H1 (cell line): ENCODE measurements at regions not wholly inside any gene's neighbourhood (a gene's known extent, or its start where the extent isn't known, plus 50 kb on each side); places are given as distances from the start of the nearest gene placed in this dataset.

Experiments used
- CTCF ChIA-PET: fragments of 300-600 bp; sonication (Branson Sonifier 250); formaldehyde crosslinking; loops from one replicate; lab custom pipeline; 2021; ENCODE audit not compliant: partially characterized antibody; lab: Charles Lee
- POLR2A ChIA-PET: fragments of 300-600 bp; sonication (Branson Sonifier 250); formaldehyde crosslinking; loops from one replicate; lab custom pipeline; 2021; ENCODE audit warnings: inconsistent platforms; ENCODE audit not compliant: partially characterized antibody; lab: Charles Lee
- DNase-seq, 2 experiments: peaks; one replicate each; pipeline versions ENCODE4 v3.0.0 to v3.0.0-alpha.2; 2010 to 2022; ENCODE audit warnings: low spot score in 2 of 2, low read depth in 1 of 2, mixed read lengths in 1 of 2
- FAIRE-seq: peaks from 2 replicates; lab custom pipeline; 2011; peaks lifted over from hg19 to GRCh38; lab: Jason Lieb, UNC
- H2AFZ ChIP-seq: 2 replicates; pipeline ENCODE4 v1.8.1; 2012; ENCODE audit warnings: low read length, inconsistent platforms
- H2AK5ac ChIP-seq: 2 replicates; pipeline ENCODE4 v1.6.1; 2013; ENCODE audit warnings: low read depth, low read length
- H2BK120ac ChIP-seq: replicated peaks from 2 replicates; pipeline ENCODE3; 2013; ENCODE audit warnings: low read depth, low read length, inconsistent platforms
- H2BK12ac ChIP-seq: 2 replicates; pipeline ENCODE4 v1.6.1; 2013; ENCODE audit warnings: low read depth, low read length
- H2BK15ac ChIP-seq: 2 replicates; pipeline ENCODE4 v1.6.1; 2013; ENCODE audit warnings: low read length
- H2BK20ac ChIP-seq: 2 replicates; pipeline ENCODE4 v1.6.1; 2013; ENCODE audit warnings: low read length
- H2BK5ac ChIP-seq: 2 replicates; pipeline ENCODE4 v1.6.1; 2013; ENCODE audit warnings: low read depth, low read length
- H3K14ac ChIP-seq: 2 replicates; pipeline ENCODE4 v1.6.1; 2013; ENCODE audit warnings: inconsistent platforms; ENCODE audit not compliant: insufficient read length
- H3K18ac ChIP-seq: 2 replicates; pipeline ENCODE4 v1.6.1; 2013; ENCODE audit warnings: low read length; ENCODE audit errors: extremely low read depth
- H3K23ac ChIP-seq: 2 replicates; pipeline ENCODE4 v1.6.1; 2013; ENCODE audit warnings: inconsistent platforms; ENCODE audit not compliant: insufficient read length
- H3K23me2 ChIP-seq: 2 replicates; pipeline ENCODE4 v1.6.1; 2013; ENCODE audit warnings: low read depth, low read length
- H3K27ac ChIP-seq: 2 replicates; pipeline ENCODE4 v1.6.1; 2011; ENCODE audit warnings: low read depth, low read length, inconsistent platforms
- H3K27me3 ChIP-seq, 4 experiments: replicated peaks in 1 of 4; 1 replicate in 1 of 4; 2 replicates in 3 of 4; pipeline versions ENCODE4 v1.6.1 to v1.8.1; 2011 to 2013; ENCODE audit warnings: low read length in 3 of 4, mild to moderate bottlenecking in 3 of 4, inconsistent platforms in 2 of 4, mixed read lengths in 2 of 4, moderate library complexity in 1 of 4; ENCODE audit not compliant: control insufficient read depth in 3 of 4, insufficient read depth in 3 of 4; ENCODE audit errors: extremely low read depth in 1 of 4
- H3K36me3 ChIP-seq, 4 experiments: 2 replicates each; pipeline versions ENCODE4 v1.6.1 to v1.8.1; 2011 to 2013; ENCODE audit warnings: mild to moderate bottlenecking in 4 of 4, low read length in 3 of 4, moderate library complexity in 2 of 4, control low read depth in 1 of 4, inconsistent platforms in 1 of 4; ENCODE audit not compliant: insufficient read depth in 4 of 4, control insufficient read depth in 2 of 4
- H3K4ac ChIP-seq: replicated peaks from 2 replicates; pipeline ENCODE3; 2013; ENCODE audit warnings: low read length, low read depth, mixed read lengths, inconsistent platforms; ENCODE audit not compliant: insufficient read length
- H3K4me1 ChIP-seq, 4 experiments: replicated peaks in 1 of 4; 1 replicate in 1 of 4; 2 replicates in 3 of 4; pipeline versions ENCODE4 v1.6.1 to v1.8.1; 2011 to 2013; ENCODE audit warnings: low read length in 3 of 4, inconsistent platforms in 2 of 4, mixed read lengths in 1 of 4; ENCODE audit not compliant: insufficient read depth in 4 of 4, control insufficient read depth in 3 of 4
- H3K4me2 ChIP-seq, 2 experiments: 2 replicates each; pipeline versions ENCODE4 v1.6.1 to v1.8.1; 2011 to 2013; ENCODE audit warnings: low read depth in 2 of 2, low read length in 2 of 2, control low read depth in 1 of 2, inconsistent platforms in 1 of 2, mild to moderate bottlenecking in 1 of 2; ENCODE audit not compliant: insufficient read depth in 1 of 2
- H3K4me3 ChIP-seq, 4 experiments: fragments of 200-600, 300-600 bp in 1 of 4; sonication (generic), shearing (Covaris generic), sonication (Bioruptor Twin) in 1 of 4; 2 replicates each; pipeline versions ENCODE4 v1.5.1 to v1.8.1; 2011 to 2016; ENCODE audit warnings: low read length in 4 of 4, low read depth in 3 of 4, control low read depth in 2 of 4, inconsistent platforms in 2 of 4, mild to moderate bottlenecking in 2 of 4, mixed read lengths in 1 of 4, moderate library complexity in 1 of 4; ENCODE audit not compliant: insufficient read depth in 2 of 4; ENCODE audit errors: extremely low read depth in 1 of 4
- H3K56ac ChIP-seq: replicated peaks from 2 replicates; pipeline ENCODE3; 2013; ENCODE audit warnings: low read depth, mild to moderate bottlenecking, mixed read lengths, low read length, inconsistent platforms; ENCODE audit not compliant: insufficient read length
- H3K79me1 ChIP-seq: 2 replicates; pipeline ENCODE4 v1.6.1; 2013; ENCODE audit warnings: low read depth, low read length, control low read depth
- H3K79me2 ChIP-seq, 2 experiments: 2 replicates each; pipeline versions ENCODE4 v1.6.1 to v1.8.1; 2012 to 2013; ENCODE audit warnings: low read length in 2 of 2, mild to moderate bottlenecking in 2 of 2, inconsistent platforms in 1 of 2; ENCODE audit not compliant: insufficient read depth in 2 of 2, control insufficient read depth in 1 of 2
- H3K9ac ChIP-seq, 4 experiments: replicated peaks in 1 of 4; 1 replicate in 1 of 4; 2 replicates in 3 of 4; pipeline versions ENCODE4 v1.6.1 to v1.8.1; 2011 to 2013; ENCODE audit warnings: low read depth in 3 of 4, low read length in 3 of 4, control low read depth in 2 of 4, mild to moderate bottlenecking in 2 of 4, moderate library complexity in 2 of 4, inconsistent platforms in 1 of 4; ENCODE audit errors: extremely low read depth in 1 of 4
- H3K9me3 ChIP-seq, 2 experiments: 2 replicates each; pipeline versions ENCODE4 v1.6.1 to v1.8.1; 2012 to 2013; ENCODE audit warnings: mild to moderate bottlenecking in 2 of 2, moderate library complexity in 2 of 2, control low read depth in 1 of 2, inconsistent platforms in 1 of 2, low read depth in 1 of 2, low read length in 1 of 2, mixed read lengths in 1 of 2; ENCODE audit not compliant: insufficient read depth in 2 of 2
- H4K20me1 ChIP-seq, 2 experiments: replicated peaks in 1 of 2; 2 replicates each; pipeline versions ENCODE3 to v1.8.1; 2011 to 2013; ENCODE audit warnings: inconsistent platforms in 2 of 2, low read length in 2 of 2, mild to moderate bottlenecking in 1 of 2; ENCODE audit not compliant: insufficient read depth in 2 of 2, control insufficient read depth in 1 of 2
- H4K5ac ChIP-seq: 2 replicates; pipeline ENCODE4 v1.6.1; 2013; ENCODE audit warnings: low read length, low read depth, mixed read lengths, inconsistent platforms; ENCODE audit not compliant: insufficient read length
- H4K8ac ChIP-seq: 2 replicates; pipeline ENCODE4 v1.8.0; 2013; ENCODE audit warnings: mild to moderate bottlenecking, moderate library complexity, low read length, inconsistent platforms; ENCODE audit not compliant: insufficient read depth; ENCODE audit errors: extremely low read depth
- H4K91ac ChIP-seq: replicated peaks from 2 replicates; pipeline ENCODE3; 2013; ENCODE audit warnings: low read length, mixed read lengths, inconsistent platforms; ENCODE audit not compliant: insufficient read length
- BCL11A ChIP-seq, 2 experiments: IDR thresholded peaks; one replicate each; pipeline ENCODE4 v1.6.1; 2011; ENCODE audit warnings: low read depth in 2 of 2, low read length in 2 of 2, mild to moderate bottlenecking in 2 of 2
- CBX5 ChIP-seq: fragments of 300-800, 300-1000 bp; sonication (generic); IDR thresholded peaks from 2 replicates; pipeline ENCODE4 v1.7.1; 2016; ENCODE audit warnings: antibody characterized with exemption, low read length, low read depth
- EZH2 ChIP-seq: fragments of 200-600 bp; sonication (generic); IDR thresholded peaks from 2 replicates; pipeline ENCODE4 v1.7.1; 2012; ENCODE audit warnings: low read depth, mild to moderate bottlenecking, moderate library complexity, low read length, inconsistent platforms; ENCODE audit not compliant: severe bottlenecking
- HDAC6 ChIP-seq: IDR thresholded peaks from one replicate; pipeline ENCODE4 v1.7.1; 2012; ENCODE audit warnings: low read depth, mild to moderate bottlenecking, inconsistent platforms, low read length, moderate library complexity
- KDM1A ChIP-seq: fragments of 200-600, 300-600 bp; sonication (generic); IDR thresholded peaks from 2 replicates; pipeline ENCODE4 v1.7.1; 2016; ENCODE audit warnings: mild to moderate bottlenecking, low read length, borderline replicate concordance
- KDM4A ChIP-seq: IDR thresholded peaks from one replicate; pipeline ENCODE4 v1.7.1; 2012; ENCODE audit warnings: low read depth, mild to moderate bottlenecking, moderate library complexity, low read length, inconsistent platforms; ENCODE audit not compliant: severe bottlenecking
- MAX ChIP-seq: IDR thresholded peaks from 2 replicates; pipeline ENCODE4 v1.6.1; 2012; ENCODE audit warnings: inconsistent platforms
- PHF8 ChIP-seq: fragments of 200-600 bp; sonication (generic); conservative IDR thresholded peaks from 2 replicates; pipeline ENCODE4 v1.7.1; 2012; ENCODE audit warnings: low read depth, mild to moderate bottlenecking, inconsistent platforms, low read length, moderate library complexity
- RBBP5 ChIP-seq: IDR thresholded peaks from 2 replicates; pipeline ENCODE4 v1.7.1; 2012; ENCODE audit warnings: low read depth, mild to moderate bottlenecking, inconsistent platforms, low read length, moderate library complexity, borderline replicate concordance
- RFX5 ChIP-seq: IDR thresholded peaks from 2 replicates; pipeline ENCODE4 v1.6.1; 2011; ENCODE audit warnings: low read depth, low read length, improper control_type of control experiment, borderline replicate concordance
- SAP30 ChIP-seq: fragments of 300-600 bp; sonication (generic); IDR thresholded peaks from 2 replicates; pipeline ENCODE4 v1.7.1; 2012; ENCODE audit warnings: low read length, moderate library complexity, mild to moderate bottlenecking, inconsistent platforms; ENCODE audit not compliant: insufficient read depth, insufficient replicate concordance
- SIX5 ChIP-seq: IDR thresholded peaks from 2 replicates; pipeline ENCODE4 v1.6.1; 2011; ENCODE audit warnings: mild to moderate bottlenecking, low read depth, low read length
- TAF1 ChIP-seq: IDR thresholded peaks from 2 replicates; pipeline ENCODE4 v1.6.1; 2011; ENCODE audit warnings: mild to moderate bottlenecking, low read depth, low read length
- TCF12 ChIP-seq: IDR thresholded peaks from 2 replicates; pipeline ENCODE4 v1.6.1; 2011; ENCODE audit warnings: low read depth, mild to moderate bottlenecking, low read length
- ZNF274 ChIP-seq: IDR thresholded peaks from 2 replicates; pipeline ENCODE4 v1.7.0; 2012; ENCODE audit warnings: low read length, borderline replicate concordance; ENCODE audit errors: extremely low read depth
- WGBS, 2 experiments: shearing (Covaris generic) in 1 of 2; methylation state at CpG; one replicate each; pipeline versions ENCODE4 v1.1.6 to v1.1.7; 2013 to 2015; ENCODE audit warnings: low lambda C conversion rate in 2 of 2, mixed read lengths in 2 of 2, inconsistent platforms in 1 of 2, low coverage in 1 of 2, missing lambda C conversion rate in 1 of 2; ENCODE audit not compliant: insufficient replicate concordance in 2 of 2, insufficient coverage in 1 of 2, insufficient read length in 1 of 2; ENCODE audit errors: extremely low coverage in 1 of 2, missing lambda C conversion rate in 1 of 2; 5-methylcytosine and 5-hydroxymethylcytosine counted together

DNA sequence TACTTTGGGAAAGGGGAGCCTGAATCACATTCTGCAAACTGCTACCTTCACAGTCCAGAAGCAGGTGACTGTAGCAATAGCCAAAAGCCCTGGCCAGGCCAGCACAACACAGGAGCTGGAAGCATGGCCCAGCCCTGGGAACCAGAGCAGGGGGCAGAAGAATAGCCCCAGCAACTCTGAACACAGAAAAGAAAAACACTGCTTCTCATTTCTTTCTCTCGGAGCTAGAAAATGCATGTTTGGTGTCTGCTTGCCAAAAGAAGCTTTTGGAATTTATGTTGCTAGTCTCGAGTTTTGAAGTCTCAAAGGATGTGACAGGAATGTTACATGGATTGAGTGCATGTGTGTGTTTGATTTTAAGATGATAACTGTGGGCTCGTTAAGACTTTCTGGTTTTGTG is 79.8 kb upstream of the SCAF8 start:
- H3K4me3 ChIP-seq: no peak overlapping the region

More for the DNA sequence above, 79.8 kb upstream of the SCAF8 start:
- FAIRE-seq: no peak
- Histone ChIP-seq H3K4me2 (no peak overlapping the region), H4K20me1 (no peaks in the 10 kb centered on the region), H3K4me1 (no peaks in the 10 kb centered on the region), H3K23ac (no peak overlapping the region), H2BK20ac (no peak overlapping the region), H3K36me3 (no peaks in the 10 kb centered on the region), H4K5ac (no peak overlapping the region), H3K23me2 (no peaks in the 10 kb centered on the region), H2BK12ac (no peak overlapping the region), H3K9ac (no peak overlapping the region), H3K27me3 (no peaks in the 10 kb centered on the region), H3K9me3 (no peaks in the 10 kb centered on the region), H3K4ac (no peak overlapping the region), H3K27ac (no peak overlapping the region), H2BK120ac (no peak overlapping the region), H4K91ac (no peak overlapping the region), H2AFZ (no peak overlapping the region), H3K79me2 (no peaks in the 10 kb centered on the region), H3K14ac (no peak overlapping the region), H3K18ac (no peak overlapping the region), H2BK5ac (no peak overlapping the region), H4K8ac (no peak overlapping the region), H2BK15ac (no peak overlapping the region), H3K79me1 (no peaks in the 10 kb centered on the region), H3K56ac (no peak overlapping the region), H2AK5ac (no peak overlapping the region)
- WGBS, 2 experiments: 95% methylated on average over 3 of the region's 3 CpGs; no CpG with 5 or more reads in 1 of the 2 experiments
- TF ChIP-seq TCF12: no peak
- TF ChIP-seq SIX5: no peak
- TF ChIP-seq KDM4A: no peak
- TF ChIP-seq BCL11A (IDR thresholded peaks at IDR 0.05; ENCODE audit: low read depth in 2 of 2, low read length in 2 of 2): no peak
- TF ChIP-seq RFX5: no peak
- TF ChIP-seq TAF1: no peak
- no peak for TF ChIP-seq RBBP5
- no peak for TF ChIP-seq SAP30
- TF ChIP-seq HDAC6: no peak
- TF ChIP-seq MAX: no peak
- TF ChIP-seq ZNF274: no peak
- TF ChIP-seq EZH2: no peak
- TF ChIP-seq PHF8: no peak
- TF ChIP-seq CBX5: no peak
- TF ChIP-seq KDM1A: no peak
- no peak for DNase-seq
- CTCF ChIA-PET: interaction anchor here (0.5 kb wide), 1 partner anchor 93 kb away, joined by 3 read pairs; no protein-coding TSS in a partner anchor
- POLR2A ChIA-PET: no interaction called here
